Prostate gland (tissue), 2 donors: ENCODE measurements at regions not wholly inside any gene's neighbourhood (a gene's known extent, or its start where the extent isn't known, plus 50 kb on each side); places are given as distances from the start of the nearest gene placed in this dataset.

Experiments used
- CTCF ChIP-seq, 4 experiments: fragments of 200-600 bp in 2 of 4; fragments of 450-650 bp in 2 of 4; sonication (generic) in 2 of 4; IDR thresholded peaks; 1 replicate in 3 of 4; 2 replicates in 1 of 4; pipeline ENCODE4 v1.5.1; 2016 to 2019; ENCODE audit warnings: antibody characterized with exemption in 4 of 4, mild to moderate bottlenecking in 2 of 4, moderate library complexity in 2 of 4
- POLR2A ChIP-seq: fragments of 450-650 bp; IDR thresholded peaks from one replicate; pipeline ENCODE4 v1.6.1; 2016; ENCODE audit warnings: antibody characterized with exemption, mild to moderate bottlenecking
- POLR2AphosphoS5 ChIP-seq: sonication (generic); formaldehyde crosslinking; IDR thresholded peaks from one replicate; pipeline ENCODE4 v1.6.1; 2017; ENCODE audit warnings: antibody characterized with exemption

DNA sequence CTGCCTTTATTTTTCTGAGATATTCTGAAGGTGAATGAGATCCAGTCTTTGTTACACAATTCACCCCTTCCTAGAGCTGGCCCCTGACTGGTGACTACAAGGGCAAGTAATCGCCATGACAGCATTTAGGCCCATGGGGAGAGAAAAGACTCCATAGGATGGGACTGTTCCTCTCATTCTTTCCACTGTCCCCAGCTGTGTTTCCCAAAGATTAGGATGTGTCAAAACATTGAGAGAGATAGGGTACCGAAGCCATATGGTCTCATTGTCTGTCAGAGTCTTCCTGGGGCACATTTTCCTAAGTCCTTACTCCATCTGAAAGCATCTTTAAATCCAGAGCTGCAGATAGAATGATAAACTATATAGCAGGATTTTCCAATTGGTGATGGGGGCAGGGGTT lies 423.5 kb downstream of the OMA1 start:
- TF ChIP-seq CTCF (IDR thresholded peaks at IDR 0.05) (no peak), POLR2AphosphoS5 (no peak), POLR2A (no peak)
